HL-60 (cell line): ENCODE measurements at regions not wholly inside any gene's neighbourhood (a gene's known extent, or its start where the extent isn't known, plus 50 kb on each side); places are given as distances from the start of the nearest gene placed in this dataset.

Experiments
- CTCF ChIP-seq: IDR thresholded peaks from one replicate; pipeline ENCODE4 v1.5.1; 2011; ENCODE audit warnings: low read length, control low read depth, inconsistent platforms; ENCODE audit not compliant: insufficient read depth
- GABPA ChIP-seq: IDR thresholded peaks from 2 replicates; pipeline ENCODE4 v1.6.1; 2012; ENCODE audit warnings: low read depth
- POLR2AphosphoS5 ChIP-seq: IDR thresholded peaks from 2 replicates; pipeline ENCODE4 v1.6.1; 2012; ENCODE audit warnings: low read depth
- SPI1 ChIP-seq: IDR thresholded peaks from 2 replicates; pipeline ENCODE4 v1.6.1; 2012; ENCODE audit warnings: low read depth, mild to moderate bottlenecking, borderline replicate concordance

DNA sequence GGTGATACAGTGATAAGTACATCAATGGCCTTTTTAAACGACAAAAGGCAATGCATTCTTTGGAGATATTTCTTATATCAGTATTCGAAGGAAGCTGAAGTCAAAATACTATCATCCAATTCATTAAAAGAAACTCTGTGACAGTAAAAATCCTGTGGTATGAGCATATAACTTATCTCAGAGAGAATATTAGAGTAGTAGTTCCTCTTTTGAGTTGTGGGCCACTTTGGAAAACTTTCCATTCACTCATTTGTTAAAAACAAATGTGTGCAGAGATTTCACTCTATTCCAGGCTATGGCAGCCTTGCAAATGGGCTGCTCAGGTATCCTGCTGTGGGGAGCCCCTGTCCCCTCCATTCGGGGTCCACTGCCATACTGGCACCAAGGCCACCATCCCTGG, 55.3 kb upstream of the ZNF438 start:
- TF ChIP-seq POLR2AphosphoS5 (no peak), CTCF (no peak), SPI1 (no peak), GABPA (no peak)
